HL-60 (cell line): ENCODE measurements at regions not wholly inside any gene's neighbourhood (a gene's known extent, or its start where the extent isn't known, plus 50 kb on each side); places are given as distances from the start of the nearest gene placed in this dataset.

Experiments
- DNase-seq, 2 experiments: peaks; one replicate each; pipeline ENCODE4 v3.0.0-alpha.2; 2010 to 2020; ENCODE audit warnings: low read depth in 1 of 2, low spot score in 1 of 2
- H3K27ac ChIP-seq: fragments of 250-450 bp; sonication (Bioruptor Pico); replicated peaks from 2 replicates; pipeline ENCODE4 v1.5.1; 2020; ENCODE audit warnings: mild to moderate bottlenecking, moderate library complexity
- H3K27me3 ChIP-seq: fragments of 250-450 bp; sonication (Bioruptor Pico); 2 replicates; pipeline ENCODE4 v1.5.1; 2021; ENCODE audit warnings: mild to moderate bottlenecking, moderate library complexity; ENCODE audit not compliant: insufficient read depth, poor library complexity, severe bottlenecking
- H3K4me3 ChIP-seq: replicated peaks from 2 replicates; pipeline ENCODE4 v1.5.1; 2011; ENCODE audit warnings: mild to moderate bottlenecking, control low read depth, low read length; ENCODE audit not compliant: insufficient read depth
- CTCF ChIP-seq: IDR thresholded peaks from one replicate; pipeline ENCODE4 v1.5.1; 2011; ENCODE audit warnings: low read length, control low read depth, inconsistent platforms; ENCODE audit not compliant: insufficient read depth
- GABPA ChIP-seq: IDR thresholded peaks from 2 replicates; pipeline ENCODE4 v1.6.1; 2012; ENCODE audit warnings: low read depth
- POLR2AphosphoS5 ChIP-seq: IDR thresholded peaks from 2 replicates; pipeline ENCODE4 v1.6.1; 2012; ENCODE audit warnings: low read depth
- SPI1 ChIP-seq: IDR thresholded peaks from 2 replicates; pipeline ENCODE4 v1.6.1; 2012; ENCODE audit warnings: low read depth, mild to moderate bottlenecking, borderline replicate concordance
- TF ChIP-seq, protein P1 (sequence below): IDR thresholded peaks from 2 replicates; pipeline ENCODE4 v1.6.1; 2012; ENCODE audit warnings: low read depth; ENCODE audit not compliant: insufficient replicate concordance

GRCh38 chr3:31103181-31103580 is 208.7 kb upstream of the GADL1 start:
- no peak for DNase-seq
- Histone ChIP-seq H3K4me3 (no peak overlapping the region), H3K27me3 (no peaks in the 10 kb centered on the region), H3K27ac (no peak overlapping the region)
- no peak for TF ChIP-seq SPI1
- TF ChIP-seq, protein P1, sequence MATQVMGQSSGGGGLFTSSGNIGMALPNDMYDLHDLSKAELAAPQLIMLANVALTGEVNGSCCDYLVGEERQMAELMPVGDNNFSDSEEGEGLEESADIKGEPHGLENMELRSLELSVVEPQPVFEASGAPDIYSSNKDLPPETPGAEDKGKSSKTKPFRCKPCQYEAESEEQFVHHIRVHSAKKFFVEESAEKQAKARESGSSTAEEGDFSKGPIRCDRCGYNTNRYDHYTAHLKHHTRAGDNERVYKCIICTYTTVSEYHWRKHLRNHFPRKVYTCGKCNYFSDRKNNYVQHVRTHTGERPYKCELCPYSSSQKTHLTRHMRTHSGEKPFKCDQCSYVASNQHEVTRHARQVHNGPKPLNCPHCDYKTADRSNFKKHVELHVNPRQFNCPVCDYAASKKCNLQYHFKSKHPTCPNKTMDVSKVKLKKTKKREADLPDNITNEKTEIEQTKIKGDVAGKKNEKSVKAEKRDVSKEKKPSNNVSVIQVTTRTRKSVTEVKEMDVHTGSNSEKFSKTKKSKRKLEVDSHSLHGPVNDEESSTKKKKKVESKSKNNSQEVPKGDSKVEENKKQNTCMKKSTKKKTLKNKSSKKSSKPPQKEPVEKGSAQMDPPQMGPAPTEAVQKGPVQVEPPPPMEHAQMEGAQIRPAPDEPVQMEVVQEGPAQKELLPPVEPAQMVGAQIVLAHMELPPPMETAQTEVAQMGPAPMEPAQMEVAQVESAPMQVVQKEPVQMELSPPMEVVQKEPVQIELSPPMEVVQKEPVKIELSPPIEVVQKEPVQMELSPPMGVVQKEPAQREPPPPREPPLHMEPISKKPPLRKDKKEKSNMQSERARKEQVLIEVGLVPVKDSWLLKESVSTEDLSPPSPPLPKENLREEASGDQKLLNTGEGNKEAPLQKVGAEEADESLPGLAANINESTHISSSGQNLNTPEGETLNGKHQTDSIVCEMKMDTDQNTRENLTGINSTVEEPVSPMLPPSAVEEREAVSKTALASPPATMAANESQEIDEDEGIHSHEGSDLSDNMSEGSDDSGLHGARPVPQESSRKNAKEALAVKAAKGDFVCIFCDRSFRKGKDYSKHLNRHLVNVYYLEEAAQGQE, result no peak
- no peak for TF ChIP-seq CTCF
- no peak for TF ChIP-seq POLR2AphosphoS5
- TF ChIP-seq GABPA, result no peak

DNA sequence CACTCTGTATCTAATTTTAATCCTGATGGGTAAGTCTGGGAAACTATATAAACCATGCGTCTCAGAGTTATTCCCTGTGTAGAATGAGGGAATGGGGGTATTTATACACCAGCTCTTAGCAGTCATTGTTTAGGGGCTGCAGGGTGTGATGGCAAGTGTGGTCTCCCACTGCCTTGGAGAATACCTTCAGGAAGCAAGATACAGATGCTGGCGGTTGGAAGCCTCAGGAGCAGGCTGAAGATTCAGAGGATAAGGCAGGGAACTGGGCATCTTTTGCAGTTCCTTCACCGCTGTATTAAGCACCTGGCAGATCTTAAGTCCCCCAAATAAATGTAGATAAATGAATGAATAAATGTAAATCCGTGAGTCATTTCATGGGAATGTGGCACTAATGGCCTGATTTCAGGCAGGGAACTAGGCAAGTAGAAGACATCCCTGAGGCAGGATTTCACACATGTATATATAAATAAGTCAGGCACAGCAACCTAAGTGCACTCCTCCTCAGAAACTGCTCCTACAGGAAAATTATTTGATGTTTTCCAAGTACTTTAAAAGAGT is 209.2 kb upstream of the GADL1 start:
- H3K27ac ChIP-seq, result no peak overlapping the region
- no peak overlapping the region for H3K4me3 ChIP-seq
- H3K27me3 ChIP-seq, result no peaks in the 10 kb centered on the region
- TF ChIP-seq POLR2AphosphoS5 (no peak), CTCF (no peak), SPI1 (no peak), GABPA (no peak)
- TF ChIP-seq, protein P1, result no peak
- no peak for DNase-seq

DNA sequence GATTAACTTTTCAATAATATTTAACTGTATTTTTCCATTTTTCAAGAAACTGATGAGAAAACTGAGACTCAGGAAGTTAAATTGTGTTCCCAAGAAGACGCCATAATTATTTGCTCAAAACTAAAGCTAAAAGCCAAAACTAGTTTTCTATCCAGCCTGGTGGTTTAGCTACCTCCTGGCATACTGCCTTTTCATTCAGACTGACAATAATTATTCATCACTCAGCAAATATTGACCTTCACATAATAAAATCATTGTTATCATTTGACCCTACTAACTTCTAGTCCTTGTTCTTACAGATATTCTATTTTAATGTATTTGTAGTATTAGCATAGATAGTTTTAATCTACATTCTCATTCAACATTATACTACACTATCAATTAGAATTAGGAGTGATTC is 210.6 kb upstream of the GADL1 start:
- DNase-seq, result no peak
- Histone ChIP-seq H3K4me3 (no peak overlapping the region), H3K27me3 (no peaks in the 10 kb centered on the region), H3K27ac (no peak overlapping the region)
- TF ChIP-seq POLR2AphosphoS5 (no peak), SPI1 (no peak), GABPA (no peak)

DNA sequence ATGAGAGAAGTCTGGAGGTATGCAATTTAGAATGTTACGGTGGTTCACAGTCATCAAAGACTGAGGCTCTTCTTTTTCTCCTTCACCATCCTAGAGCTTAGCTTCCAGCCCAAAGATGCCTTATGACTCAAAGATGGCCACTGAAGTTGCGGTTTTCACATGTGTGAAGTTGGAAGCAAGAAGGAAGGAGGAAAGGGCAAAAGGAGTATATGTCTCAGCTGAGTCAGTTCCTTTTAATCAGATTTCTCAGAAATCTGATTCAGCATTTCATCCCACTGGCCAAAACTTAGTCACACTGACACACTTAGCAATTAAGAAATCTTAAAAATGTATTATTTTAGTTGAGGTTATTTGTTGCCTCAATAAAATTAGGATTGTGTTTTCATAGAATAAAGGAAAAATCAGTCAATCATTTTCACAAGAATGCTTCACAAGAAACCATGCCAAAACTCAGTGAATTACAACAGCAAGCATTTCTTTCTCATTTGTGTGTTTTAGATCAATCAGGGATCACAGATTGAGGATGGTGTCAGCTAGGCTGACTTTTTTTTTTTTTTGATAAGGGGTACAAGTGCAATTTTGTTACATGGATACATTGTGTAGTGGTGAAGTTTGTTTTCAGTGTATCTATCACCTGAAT is 211.1 kb upstream of the GADL1 start:
- Histone ChIP-seq H3K4me3 (no peak overlapping the region), H3K27ac (no peak overlapping the region), H3K27me3 (no peaks in the 10 kb centered on the region)
- TF ChIP-seq, protein P1, result no peak
- TF ChIP-seq SPI1 (no peak), POLR2AphosphoS5 (no peak), GABPA (no peak), CTCF (no peak)
- peak in 1 of 2 experiments; percentile 5 for DNase-seq
